ENCODE measurements at regions not wholly inside any gene's neighbourhood (a gene's known extent, or its start where the extent isn't known, plus 50 kb on each side); places are given as distances from the start of the nearest gene placed in this dataset.
"Not testable (repeated sequence)": the region's sequence is repeated elsewhere in the genome, so short reads cannot be mapped to it uniquely, and the experiment has no call there.

DNA sequence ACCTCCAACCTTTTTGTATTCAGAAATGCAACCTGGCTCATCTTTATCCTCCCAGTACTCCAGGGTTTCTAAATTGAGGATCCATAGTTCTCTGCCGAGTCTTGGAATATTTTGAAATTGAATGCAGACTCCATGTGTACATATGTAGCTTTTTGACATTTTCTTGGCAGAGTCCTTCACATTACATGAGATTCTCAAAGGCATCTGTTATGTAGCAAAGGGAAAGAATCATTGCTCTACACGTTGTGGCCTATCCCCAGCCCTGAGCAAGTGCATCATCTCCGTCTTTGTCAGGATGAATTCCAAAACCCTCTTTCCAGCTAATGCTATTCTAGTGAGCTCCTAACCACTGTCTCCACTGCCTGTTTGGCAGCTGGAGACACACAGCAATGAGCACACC, 742.9 kb downstream of the DHX35 start:
- DNase-seq, result no peak

DNA sequence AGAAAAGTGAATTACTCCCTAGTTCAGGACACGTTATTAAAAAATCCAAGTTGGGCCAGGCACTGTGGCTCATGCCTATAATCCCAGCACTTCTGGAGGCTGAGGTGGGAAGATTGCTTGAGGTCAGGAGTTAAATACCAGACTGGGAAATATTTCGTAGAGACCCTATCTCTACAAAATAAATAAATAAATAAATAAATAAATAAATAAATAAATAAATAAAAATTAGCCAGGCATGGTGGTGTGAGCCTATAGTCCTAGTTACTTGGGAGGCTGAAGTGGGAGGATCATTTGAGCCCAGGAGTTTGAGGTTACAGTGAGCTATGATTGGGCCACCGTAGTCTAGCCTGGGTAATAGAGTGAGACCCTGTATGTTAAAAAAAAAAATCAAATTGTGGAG, 741.2 kb downstream of the DHX35 start:
- DNase-seq, result not testable (repeated sequence)

DNA sequence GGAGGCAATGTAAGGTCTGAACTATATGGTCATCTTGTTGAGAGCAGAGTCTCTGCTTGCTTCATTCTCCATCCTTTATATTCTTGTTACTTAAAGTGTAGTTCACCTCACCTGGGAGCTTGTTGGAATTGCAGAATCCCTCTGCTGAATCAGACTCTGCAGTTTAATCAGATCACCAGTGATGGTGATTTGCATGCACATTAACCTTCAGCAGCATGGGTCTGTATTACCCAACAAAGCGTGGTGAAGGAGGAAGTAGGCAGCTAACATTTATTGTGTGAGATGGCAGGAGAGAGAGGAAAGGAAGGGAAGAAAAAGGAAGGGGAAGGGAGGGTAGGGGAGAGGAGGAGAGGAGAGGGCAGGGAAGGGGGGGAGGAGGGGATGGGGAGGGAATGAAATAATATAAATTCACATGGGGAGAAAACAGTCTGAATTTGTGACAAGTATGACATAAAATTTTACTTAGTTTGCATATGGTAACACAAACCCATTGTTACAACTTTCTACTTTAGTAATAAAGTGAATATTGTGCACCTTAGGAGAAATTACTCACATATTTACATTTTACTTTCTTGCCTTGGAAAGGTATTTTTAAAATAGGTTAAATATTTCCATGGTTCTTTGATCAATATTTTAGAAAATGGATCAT, 740.7 kb downstream of the DHX35 start:
- no peak for DNase-seq

DNA sequence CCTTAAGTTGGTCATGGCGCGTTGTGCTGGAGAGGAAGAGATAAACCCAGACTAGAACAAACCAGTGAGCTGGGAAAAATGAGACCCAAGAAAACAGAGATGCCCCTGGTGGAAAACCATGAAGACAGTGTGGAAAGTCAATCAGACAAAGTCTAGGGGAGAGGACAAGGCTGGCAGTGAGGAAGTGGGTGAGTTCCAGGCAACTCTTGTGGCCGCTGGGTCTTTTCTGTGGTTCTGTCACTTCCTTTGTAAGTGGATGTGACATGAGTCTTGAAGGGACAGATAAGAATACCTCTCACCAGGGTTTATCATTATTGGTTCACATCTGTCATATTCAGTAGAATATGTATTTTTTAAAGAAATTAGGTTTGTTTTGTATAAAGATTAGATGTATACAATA, 738.4 kb downstream of the DHX35 start:
- DNase-seq, result no peak

DNA sequence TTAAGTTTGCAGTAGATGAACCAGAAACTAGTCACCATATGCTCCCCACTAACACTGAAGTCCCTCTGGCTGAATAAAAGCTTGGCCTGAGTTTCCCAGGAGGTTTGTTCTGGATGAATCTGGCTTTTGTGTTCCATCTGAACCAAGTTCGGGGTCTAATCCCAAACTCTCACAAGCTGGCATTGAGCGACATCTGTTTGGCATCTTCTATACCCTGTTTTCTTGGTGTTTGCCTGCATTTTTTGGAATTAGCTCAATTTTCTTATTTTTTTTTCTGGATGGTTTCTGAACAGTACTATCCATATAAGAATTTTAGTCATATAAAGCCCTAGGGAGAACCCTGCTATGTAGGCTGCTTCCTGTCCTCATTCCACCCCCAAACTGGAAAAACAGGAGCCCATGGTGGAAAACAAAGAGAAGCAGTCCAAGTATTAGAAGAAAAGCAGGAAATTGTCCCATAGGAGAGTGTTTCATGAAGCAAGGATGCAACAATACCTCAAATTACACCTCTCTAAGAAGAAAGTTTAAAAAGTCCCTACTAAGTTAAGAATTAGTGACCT, 737.1 kb downstream of the DHX35 start:
- no peak for DNase-seq

DNA sequence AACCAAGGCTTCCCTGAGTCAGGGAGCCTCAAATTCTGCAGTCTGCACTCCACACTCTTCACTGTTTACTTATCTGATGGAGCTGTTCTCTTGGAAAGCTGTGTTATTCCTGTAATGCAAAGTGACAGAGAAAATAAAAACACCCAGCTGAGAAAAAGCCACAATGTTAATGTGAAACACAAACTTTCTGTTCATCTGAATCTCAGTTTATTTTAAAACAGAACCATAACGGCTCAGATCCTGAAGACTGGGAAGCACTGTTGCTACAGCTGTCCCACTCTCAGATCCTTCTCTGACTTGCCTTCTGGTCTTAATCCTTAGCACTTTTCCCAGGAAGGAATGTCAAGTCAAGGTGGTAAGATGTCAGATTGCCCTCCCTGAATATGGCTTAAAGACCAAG, 736.6 kb downstream of the DHX35 start:
- no peak for DNase-seq

DNA sequence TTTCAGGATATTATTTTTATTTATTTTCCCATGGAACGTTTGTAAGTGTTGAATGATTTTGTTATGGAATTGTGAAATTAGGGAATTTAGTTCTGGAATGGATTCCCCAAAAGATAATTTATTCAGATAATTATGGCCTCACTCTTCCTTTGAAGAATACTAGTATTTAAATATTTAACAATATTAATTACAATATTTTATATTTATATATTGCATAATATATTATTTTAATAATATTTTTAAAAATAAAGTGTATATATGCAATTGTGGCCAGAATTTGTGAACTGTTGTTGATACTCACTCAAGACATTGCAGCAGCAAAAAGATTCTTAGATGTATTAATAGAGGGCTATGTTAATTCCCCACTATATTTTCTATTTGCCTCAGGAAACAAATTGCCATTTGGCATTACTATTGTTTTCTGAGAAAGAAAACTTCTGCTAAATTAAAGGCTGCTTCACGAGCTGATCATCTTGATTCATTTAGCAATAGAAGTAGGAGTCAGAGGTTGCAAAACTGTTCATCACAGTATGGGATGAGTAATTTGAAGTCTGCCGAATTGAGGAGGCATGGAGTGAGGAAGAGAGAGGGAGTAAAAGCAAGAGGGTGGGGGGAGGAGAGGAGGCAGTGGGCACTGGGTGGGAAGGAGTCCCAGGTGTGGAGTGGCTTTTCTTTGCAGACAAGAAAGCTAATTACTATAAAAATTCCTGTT, 729.2 kb downstream of the DHX35 start:
- DNase-seq, result no peak

DNA sequence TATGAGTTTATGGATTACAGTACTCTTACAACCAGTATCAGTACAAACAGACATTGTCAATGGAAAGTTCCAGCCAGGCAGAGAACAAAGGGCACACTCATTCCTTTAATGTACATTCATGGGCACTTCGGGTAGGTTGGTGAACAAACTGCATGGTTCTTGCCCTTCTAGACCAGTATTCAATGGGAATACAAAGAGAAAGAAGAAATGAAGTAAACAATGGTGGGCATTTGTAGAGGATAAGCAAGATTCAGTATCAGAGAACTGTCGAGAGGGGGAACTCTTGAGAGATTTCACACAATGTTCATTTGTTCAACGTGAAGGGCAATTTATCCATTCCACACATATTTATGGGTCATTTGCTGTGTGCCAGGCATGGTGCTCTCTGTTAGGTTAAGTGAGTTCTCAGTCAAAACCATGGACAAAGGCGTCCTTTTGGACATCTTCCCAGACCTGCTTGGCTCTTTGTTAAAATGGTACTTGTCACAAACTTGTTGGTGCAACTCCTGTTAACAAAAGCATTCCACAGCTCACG, 714.8 kb downstream of the DHX35 start:
- peak; percentile 6 to 12 for DNase-seq

DNA sequence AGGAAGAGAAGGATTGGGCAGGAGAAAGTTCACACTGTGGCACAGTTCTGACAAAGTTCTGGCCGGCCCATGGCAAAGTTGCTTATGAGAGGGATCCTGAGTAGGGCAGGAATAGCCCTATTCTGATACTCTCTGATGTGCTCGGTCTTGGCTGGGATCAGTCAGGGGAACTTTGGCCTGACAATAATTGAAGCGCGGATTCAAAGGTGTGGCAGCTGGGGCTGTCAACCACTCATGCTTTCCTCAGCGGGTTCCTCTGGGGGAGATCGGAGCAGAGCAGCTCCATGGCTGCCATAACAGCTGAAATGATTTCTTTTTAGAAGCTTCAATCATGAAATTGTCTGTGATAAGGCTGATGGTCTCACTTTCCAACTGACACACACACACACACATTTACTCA, 714.1 kb downstream of the DHX35 start:
- no peak for DNase-seq

DNA sequence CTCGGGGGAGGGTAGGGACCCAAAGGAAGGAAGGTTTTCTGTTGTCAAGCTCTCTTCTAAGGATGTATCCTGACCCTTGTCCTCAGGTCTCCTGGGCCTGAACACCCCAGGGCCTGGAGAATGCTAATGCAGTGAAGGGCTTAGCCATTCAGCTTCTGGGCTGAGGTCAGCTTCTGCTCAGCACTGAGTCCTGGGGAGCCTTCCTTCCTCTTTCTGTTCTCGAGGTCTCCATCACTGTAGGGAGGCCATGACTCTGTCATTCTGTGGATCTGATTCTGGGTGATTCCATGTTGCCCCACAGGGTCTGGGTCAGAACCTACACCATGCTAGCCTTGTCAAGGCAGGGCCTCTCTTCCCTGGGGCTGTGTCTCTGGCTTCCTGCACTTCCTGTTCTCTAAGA, 712.7 kb downstream of the DHX35 start:
- no peak for DNase-seq

DNA sequence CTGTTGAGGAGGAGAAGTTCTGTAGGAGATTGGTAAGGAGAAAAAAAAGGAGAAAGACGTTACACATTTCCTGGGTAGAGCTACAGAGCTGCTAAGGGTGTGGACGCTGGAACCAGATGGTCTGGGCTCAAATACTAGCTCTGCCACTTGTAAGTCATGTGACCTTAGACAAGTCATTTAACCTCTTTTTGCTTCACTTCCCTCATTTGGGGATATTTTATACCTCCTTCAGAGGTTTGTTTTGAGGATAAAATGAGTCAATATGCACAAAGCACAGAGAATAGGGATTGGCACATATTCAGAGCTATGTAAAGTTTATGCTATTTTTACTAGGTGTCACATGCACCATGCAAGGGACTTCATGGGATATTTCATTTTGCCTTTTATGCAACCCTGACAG, 708.8 kb downstream of the DHX35 start:
- DNase-seq, result no peak

DNA sequence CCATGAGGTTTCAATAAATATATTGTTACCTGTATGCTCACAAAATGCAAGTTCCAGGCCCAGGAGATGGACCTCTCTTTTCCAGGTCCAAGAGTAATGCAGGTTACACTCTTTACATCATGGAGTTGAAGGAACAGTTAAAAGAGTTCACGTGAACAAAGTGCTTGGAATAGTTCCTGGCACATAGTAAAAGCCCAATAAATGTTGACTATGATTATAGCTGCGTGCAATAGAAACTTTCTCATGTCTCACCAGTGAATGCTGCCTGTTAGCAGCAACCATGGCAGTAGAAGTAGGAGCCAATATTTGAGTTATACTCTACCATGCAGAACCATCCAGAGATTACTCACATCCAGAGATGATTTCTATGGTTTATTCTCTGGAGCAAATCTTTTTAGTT, 707.5 kb downstream of the DHX35 start:
- no peak for DNase-seq

DNA sequence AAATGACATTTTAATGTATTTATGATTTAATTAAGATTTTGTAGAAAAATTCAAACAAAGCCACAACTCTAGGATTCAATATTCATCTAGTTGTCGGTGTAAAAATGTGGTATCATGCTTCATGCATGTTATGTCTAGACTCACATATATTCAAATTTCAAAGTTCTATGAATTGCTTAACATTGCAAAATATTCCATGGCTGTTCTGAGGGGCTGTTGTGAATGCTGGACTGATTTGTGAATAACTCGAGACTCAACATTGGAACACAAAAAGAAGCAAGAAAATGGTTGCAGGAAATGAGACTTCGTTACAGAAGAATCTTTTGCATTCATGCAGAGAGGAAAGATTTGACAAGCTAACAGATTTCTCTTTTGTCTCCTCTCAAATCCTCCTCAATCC, 705.9 kb downstream of the DHX35 start:
- no peak for DNase-seq

DNA sequence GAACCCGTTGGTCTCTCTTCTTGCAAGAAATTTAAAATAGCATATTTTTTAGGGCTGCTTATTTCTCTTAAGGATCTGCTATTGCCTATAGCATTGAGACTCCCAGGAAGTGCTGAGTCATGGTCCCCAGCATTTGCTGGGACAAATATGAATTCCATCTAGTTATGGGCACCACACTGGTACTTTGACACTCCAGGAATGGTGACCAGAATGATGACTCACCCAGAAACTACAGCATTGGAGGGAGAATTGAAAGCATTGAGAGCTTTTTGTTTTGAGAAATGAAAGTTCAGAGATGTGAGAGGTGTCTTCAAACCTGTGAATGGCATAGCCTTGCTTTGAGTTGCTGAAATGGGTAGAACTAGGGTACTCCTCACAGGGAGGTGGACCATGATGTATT, 699.7 kb downstream of the DHX35 start:
- no peak for DNase-seq

DNA sequence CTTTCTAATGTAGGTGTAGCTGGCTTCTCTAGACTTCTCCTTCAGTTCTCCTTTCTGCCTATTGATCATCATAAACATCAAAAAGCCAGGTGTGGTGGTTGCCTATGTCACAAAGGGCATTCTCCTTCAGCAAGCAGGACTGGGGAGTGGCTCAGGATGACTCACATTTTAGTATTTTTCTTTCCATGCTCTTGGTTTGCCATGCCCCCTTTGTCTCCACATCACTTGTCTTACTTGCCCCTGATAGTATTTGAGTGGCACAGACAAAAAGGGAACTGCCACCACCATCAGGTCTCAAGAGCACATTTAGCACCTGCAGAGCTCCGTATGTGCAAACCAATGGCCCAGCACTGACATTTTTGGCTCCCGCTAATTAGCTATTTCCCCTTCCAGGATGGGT, 698.8 kb downstream of the DHX35 start:
- no peak for DNase-seq

DNA sequence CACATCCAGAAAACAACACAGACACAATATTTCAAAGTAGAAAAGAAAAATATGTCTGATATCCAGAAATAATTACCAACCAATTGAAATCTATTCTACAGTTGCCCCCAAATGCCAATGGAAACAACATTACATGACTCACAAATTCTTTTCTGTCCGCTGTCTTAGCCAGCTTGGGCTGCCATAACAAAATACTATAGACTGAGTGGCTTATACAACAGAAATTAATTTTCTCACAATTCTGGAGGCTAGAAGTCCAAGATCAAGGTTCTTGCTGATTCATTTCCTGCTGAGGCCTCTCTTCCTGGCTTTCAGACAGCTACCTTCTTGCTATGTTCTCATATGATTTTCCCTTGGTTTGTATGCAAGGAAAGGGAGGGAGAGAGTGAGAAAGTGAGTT, 698.1 kb downstream of the DHX35 start:
- no peak for DNase-seq

DNA sequence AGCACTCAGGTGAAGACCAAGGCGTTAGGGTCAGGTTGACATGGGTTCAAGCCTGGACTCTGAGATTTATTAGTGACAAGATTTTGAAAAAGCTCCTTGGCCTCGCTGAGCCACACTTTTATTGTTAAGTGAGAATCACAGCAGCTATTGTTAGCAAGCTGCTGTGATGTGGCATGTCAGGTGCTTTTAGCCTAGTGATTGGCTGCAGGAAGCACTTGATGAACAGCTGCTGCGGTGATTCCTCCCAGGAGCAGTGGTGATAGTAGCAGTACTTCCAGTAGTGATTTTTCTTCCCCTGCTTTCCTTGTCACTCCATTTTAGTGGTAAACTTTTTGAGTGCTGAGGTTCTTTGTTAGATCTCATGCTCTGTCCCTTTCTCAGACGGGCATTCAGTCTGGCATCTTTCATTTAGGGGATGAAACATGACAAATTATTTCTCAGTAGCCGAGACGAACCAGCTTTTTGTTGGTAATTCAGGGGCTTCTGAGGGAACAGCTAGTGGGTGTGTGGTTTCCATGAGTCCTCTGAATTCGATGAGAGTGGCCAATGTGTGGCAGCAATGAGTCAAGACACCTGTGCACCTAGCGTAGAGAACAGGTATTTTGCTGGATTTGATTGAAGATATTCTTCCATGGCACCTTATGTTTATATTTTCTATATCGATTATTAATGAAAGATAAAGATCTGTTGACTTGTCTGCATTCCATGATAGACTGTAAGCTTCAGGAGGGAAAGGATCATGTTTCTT, 696.7 kb downstream of the DHX35 start:
- no peak for DNase-seq

DNA sequence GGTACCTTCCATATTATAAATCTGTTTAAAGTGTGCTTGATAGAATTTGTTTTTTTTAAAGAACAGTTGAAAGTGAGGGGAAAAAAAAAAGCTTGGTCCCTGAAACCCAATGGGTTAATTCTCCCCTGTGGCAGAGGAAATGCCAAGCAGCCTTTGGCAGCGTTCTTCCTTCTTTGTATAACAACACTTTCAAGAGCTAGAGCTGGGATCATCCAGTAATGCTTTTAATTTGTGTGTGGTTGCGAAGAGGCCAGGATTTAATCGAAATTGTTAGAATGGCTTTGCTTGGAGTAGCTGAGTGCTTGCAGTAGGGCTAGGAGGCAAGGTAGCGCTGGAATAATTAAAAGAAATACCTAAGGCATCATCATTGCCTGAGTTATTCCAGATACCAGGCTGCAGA, 692.0 kb downstream of the DHX35 start:
- no peak for DNase-seq

DNA sequence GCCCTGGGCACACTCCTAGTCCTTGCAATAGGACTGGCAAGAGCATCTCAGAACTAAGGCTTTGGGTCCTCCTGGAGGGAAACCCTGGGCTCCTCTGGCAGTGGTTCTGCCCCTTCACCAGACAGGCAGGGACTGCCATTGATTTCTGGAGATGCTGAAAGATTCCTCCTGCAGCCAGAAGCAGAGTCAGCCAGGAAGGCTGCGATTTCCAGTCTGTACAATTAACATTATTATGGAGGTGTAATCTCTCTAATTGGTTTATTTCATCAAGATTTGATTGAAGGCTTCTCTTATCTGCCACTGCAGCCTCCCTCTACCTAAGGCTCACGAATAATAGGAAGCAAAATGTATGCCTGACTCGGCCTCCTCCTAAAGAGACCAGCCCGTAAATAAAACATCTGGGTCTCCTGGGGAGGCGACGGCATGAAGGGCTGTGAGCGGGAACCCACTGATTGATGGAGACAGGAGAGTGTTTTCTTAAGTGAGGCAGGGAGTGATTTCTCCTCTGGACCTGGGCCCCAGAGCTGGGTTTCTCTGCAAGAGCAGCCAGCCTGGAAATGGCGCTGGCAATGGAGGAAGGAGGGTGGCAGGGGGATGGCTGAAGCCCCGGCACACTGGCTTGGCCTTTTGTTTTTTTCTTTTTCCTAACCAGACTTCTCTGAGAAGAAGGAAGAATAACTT, 689.6 kb downstream of the DHX35 start:
- DNase-seq, result no peak

DNA sequence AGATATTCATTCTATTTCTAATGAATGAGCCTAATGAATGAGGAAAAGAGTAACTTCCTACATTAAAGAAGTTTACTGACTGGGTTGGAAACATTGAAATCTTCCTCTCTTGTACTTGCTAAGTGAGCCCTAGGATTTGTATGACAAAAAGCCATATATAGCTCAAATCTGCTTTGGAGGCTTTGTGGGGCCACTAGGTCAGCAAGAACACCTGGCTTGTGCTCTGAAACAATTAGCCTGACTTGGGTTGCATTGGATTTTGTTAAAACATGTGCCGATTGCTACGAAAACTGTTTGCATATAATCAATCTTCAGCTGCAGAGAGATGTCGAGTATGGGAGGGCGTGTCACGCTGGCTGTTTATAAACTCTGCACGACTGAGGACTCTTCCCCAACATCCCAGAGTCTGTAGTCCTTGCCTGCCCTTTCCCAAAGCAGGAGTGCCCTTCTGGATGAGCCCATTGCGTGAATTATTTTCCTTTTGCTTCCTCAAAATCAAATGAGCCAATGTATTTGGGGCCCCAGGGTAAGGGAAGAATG, 684.8 kb downstream of the DHX35 start:
- DNase-seq, result no peak

DNA sequence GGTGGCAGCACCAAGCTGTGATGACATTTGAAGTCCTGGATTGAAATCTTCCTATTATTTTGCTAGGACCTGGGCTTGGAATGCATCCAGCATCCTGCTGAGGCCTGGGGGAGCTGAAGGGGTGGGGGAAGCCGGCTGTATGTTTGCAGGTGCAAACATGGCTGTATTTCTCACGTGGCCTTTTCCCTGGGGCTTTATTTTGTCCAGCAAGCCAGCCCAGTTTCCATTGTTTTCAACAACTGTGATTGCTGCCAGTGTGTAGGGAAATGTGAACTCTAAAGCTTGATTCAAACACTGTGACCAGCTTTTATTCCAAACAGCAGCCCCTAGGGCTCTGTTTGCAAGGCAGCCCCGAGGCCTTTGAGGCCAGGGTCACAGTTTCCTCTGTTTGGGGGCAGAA, 683.0 kb downstream of the DHX35 start:
- DNase-seq, result no peak

DNA sequence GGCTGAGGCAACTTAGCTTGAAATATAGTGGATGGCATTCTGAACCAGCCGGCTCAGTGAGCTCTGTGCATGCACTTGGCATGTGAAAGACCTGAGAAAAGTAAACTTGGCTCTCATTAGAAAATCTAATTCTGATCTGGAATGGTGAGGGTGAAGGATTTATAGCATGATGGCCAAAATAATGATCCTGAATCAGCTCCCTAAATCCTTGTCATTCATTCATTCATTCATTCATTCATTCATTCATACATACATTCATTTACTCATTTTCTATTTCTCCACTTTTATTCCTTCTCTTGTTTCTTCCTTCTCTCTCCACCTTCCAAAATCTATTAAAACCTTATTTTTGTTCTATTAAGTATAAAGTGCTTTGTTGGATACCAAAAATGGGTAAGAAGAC, 681.1 kb downstream of the DHX35 start:
- no peak for DNase-seq
